Heart left ventricle (tissue), 16 donors: ENCODE measurements at regions not wholly inside any gene's neighbourhood (a gene's known extent, or its start where the extent isn't known, plus 50 kb on each side); places are given as distances from the start of the nearest gene placed in this dataset.
"Not testable (repeated sequence)": the region's sequence is repeated elsewhere in the genome, so short reads cannot be mapped to it uniquely, and the experiment has no call there.

Source experiments
- ATAC-seq, 4 donors: fragments of 200-7000 bp; cut with Tn5 transposase; one replicate each; pipeline ENCODE4 v1.9.1; 2020 to 2022; ENCODE audit warnings: moderate library complexity in 4 of 4, mild to moderate bottlenecking in 3 of 4, moderate number of reproducible peaks in 1 of 4
- DNase-seq, 5 donors: peaks; one replicate each; pipeline ENCODE4 v3.0.0-alpha.2; 2020
- H3K27ac ChIP-seq, 12 donors: fragments of 200-600 bp; sonication (generic) in 4 of 12; one replicate each; pipeline versions ENCODE4 v1.5.0 to v1.8.0; 2016 to 2022; ENCODE audit warnings: mild to moderate bottlenecking in 2 of 12
- H3K27me3 ChIP-seq, 9 donors: fragments of 200-600 bp; sonication (generic) in 2 of 9; one replicate each; pipeline versions ENCODE4 v1.5.1 to v1.8.0; 2016 to 2022; ENCODE audit warnings: mild to moderate bottlenecking in 3 of 9
- H3K36me3 ChIP-seq, 9 donors: fragments of 200-600 bp; sonication (generic) in 2 of 9; one replicate each; pipeline versions ENCODE4 v1.5.0 to v1.8.0; 2018 to 2022; ENCODE audit warnings: mild to moderate bottlenecking in 2 of 9
- H3K4me1 ChIP-seq, 12 donors: fragments of 200-600 bp; sonication (generic) in 4 of 12; one replicate each; pipeline versions ENCODE4 v1.5.0 to v1.8.0; 2016 to 2022; ENCODE audit warnings: mild to moderate bottlenecking in 3 of 12
- H3K4me3 ChIP-seq, 12 donors: fragments of 200-600 bp; sonication (generic) in 4 of 12; one replicate each; pipeline versions ENCODE4 v1.5.0 to v1.8.0; 2017 to 2022; ENCODE audit warnings: mild to moderate bottlenecking in 9 of 12, moderate library complexity in 4 of 12
- H3K9me3 ChIP-seq, 12 donors: fragments of 200-600 bp; sonication (generic) in 4 of 12; one replicate each; pipeline versions ENCODE4 v1.5.0 to v1.8.0; 2016 to 2022; ENCODE audit warnings: mild to moderate bottlenecking in 1 of 12
- POLR2A ChIP-seq, 2 donors: fragments of 450-650 bp; IDR thresholded peaks; one replicate each; pipeline ENCODE4 v1.6.1; 2017; ENCODE audit warnings: antibody characterized with exemption in 2 of 2, mild to moderate bottlenecking in 2 of 2, moderate library complexity in 2 of 2
- WGBS, 4 donors: extraction: QIAGEN DNeasy Blood & Tissue Kit in 2 of 4; methylation state at CpG; one replicate each; pipeline versions ENCODE4 v1.1.5 to v1.1.7; 2013 to 2018; 5-methylcytosine and 5-hydroxymethylcytosine counted together
- intact Hi-C, 10 donors: fragments of 100-400 bp; cut with DNase I; formaldehyde crosslinking; loops; one replicate each; pipeline versions ENCODE4 v1.11.1 to v1.14.2; 2022
- TF ChIP-seq, protein P1 (sequence below), 12 donors: fragments of 200-600 bp; sonication (generic) in 4 of 12; IDR thresholded peaks; one replicate each; pipeline versions ENCODE4 v1.5.0 to v1.8.0; 2018 to 2022; ENCODE audit warnings: antibody characterized with exemption in 12 of 12, mild to moderate bottlenecking in 5 of 12
- donor health status: ischemic (EF 13 %, LVEDD 7.1; RV severe dilation, severe dysfunction).
- donor health status: healthy with polysubstance abuse.
- donor health status: DM: no; HTN: yes; CAD: no.
- donor health status: DM: no; HTN: no; CAD: no.
- donor health status: ischemic (EF 25% LVEDD 6.9; RV normal size, moderate dysfunction).
- donor health status: ischemic (EF 25% LVEDD 5.7; RV mildly dilated, moderate dysfunction).
- donor health status: healthy.
- donor health status: DM: yes; HTN: yes; CAD: no.
- donor health status: ischemic (EF 35%, LVEDD 5.7; RV mildly dilated, moderate dysfunction).
- donor health status: nonischemic (EF 11% LVEDD 7.7; RV severe dilation, severe dysfunction).
- donor health status: DM: yes; HTN: yes; CAD: no.
- donor health status: PGD.
- donor health status: ischemic (EF 29% LVEDD 5.4; RV normal size, mild dysfunction).
- donor health status: nonischemic (EF 23%, LVEDD 6.1; RV moderate dilation, normal function).

DNA sequence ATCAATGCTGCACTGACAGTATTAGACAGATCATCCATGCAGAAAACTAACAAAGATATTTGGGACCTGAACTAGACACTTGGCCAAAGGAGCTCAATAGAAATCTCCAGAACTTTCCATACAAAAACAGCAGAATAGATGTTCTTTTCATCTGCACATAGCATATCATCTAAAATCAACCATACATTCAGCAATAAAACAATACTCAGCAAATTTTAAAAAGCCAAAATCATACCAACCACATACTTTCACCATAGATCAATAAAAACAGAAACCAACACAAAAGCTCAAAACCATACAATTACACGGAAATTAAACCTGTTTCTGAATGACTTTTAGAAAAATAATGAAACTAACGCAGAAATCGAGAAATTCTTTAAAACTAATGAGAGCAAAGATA, 592.6 kb downstream of the SLITRK5 start:
- H3K27me3 ChIP-seq: no peaks in the 10 kb centered on the region
- no peak for ATAC-seq
- H3K36me3 ChIP-seq: no peaks in the 10 kb centered on the region
- no peak overlapping the region for H3K4me3 ChIP-seq
- no peak overlapping the region for H3K27ac ChIP-seq
- TF ChIP-seq POLR2A (IDR thresholded peaks at IDR 0.05): no peak
- TF ChIP-seq, protein P1, sequence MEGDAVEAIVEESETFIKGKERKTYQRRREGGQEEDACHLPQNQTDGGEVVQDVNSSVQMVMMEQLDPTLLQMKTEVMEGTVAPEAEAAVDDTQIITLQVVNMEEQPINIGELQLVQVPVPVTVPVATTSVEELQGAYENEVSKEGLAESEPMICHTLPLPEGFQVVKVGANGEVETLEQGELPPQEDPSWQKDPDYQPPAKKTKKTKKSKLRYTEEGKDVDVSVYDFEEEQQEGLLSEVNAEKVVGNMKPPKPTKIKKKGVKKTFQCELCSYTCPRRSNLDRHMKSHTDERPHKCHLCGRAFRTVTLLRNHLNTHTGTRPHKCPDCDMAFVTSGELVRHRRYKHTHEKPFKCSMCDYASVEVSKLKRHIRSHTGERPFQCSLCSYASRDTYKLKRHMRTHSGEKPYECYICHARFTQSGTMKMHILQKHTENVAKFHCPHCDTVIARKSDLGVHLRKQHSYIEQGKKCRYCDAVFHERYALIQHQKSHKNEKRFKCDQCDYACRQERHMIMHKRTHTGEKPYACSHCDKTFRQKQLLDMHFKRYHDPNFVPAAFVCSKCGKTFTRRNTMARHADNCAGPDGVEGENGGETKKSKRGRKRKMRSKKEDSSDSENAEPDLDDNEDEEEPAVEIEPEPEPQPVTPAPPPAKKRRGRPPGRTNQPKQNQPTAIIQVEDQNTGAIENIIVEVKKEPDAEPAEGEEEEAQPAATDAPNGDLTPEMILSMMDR (IDR thresholded peaks at IDR 0.05): no peak
- no peak for DNase-seq
- no peaks in the 10 kb centered on the region for H3K9me3 ChIP-seq
- 86 to 90% (median 88%) methylated on average over 3 of the region's 3 CpGs for WGBS, 4 donors
- intact Hi-C loops: no loop called here
- no peaks in the 10 kb centered on the region for H3K4me1 ChIP-seq

DNA sequence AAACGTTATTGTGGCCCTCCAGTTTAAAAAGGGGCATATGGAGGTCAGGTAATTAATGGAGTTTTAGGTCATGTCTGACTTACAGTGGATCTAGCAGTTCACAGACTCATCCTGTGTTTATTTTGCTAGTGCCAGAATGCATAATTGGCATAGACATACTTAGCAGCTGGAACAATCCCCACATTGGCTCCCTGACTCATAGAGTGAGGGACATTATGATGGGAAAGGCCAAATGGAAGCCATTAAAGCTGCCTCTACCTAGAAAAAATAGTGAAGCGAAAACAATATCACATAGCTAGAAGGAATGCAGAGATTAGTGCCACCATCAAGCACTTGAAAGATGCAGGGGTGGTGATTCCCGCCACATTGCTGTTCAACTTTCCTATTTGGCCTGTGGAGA, 610.7 kb downstream of the SLITRK5 start:
- Histone ChIP-seq H3K4me3 (no peak overlapping the region), H3K9me3 (peaks cover 0 to 10% (median 0%) of the 10 kb centered on the region in 12 donors), H3K4me1 (no peaks in the 10 kb centered on the region), H3K36me3 (no peaks in the 10 kb centered on the region), H3K27me3 (no peaks in the 10 kb centered on the region), H3K27ac (no peak overlapping the region)
- 62 to 77% (median 68%) methylated on average over 3 of the region's 3 CpGs for WGBS, 4 donors
- DNase-seq (no peak), ATAC-seq (no peak)
- intact Hi-C loops: no loop called here
- TF ChIP-seq, protein P1 (IDR thresholded peaks at IDR 0.05): no peak

DNA sequence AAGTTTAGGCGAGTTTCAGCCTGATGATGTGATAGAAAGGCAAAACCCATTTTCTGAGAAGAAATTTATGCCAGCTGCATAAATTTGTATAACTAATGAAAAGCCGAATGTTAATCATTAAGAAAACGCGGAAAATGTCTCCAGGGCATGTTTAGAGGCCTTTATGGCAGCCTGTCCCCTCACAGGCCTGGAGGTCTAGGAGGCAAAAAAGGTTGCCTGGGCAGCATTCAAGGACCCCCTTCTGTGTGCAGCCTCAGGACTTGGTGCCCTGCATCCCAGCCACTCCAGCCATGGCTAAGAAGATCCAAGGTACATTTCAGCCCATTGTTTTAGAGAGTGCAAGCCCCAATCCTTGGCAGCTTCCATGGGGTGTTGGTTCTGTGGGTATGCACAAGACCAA, 614.2 kb downstream of the SLITRK5 start:
- H3K27me3 ChIP-seq: no peaks in the 10 kb centered on the region

DNA sequence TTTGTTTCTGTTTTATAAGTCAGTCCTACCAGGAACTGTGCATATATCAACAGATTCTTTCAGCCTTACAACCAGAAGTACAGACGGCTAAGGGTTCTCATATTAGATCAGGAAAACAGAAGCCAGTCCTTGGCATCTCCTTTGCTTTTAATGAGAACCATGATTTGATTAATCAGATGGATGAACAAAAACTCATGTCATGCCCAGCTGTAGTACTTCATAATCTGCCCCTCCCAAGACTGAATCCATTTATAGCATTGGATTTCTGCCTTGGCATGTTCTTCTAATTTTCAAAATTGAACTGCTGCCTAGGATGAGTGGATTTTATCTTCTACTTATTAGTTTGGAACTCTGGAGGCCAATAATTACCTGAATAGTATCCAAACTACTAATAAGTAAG, 617.2 kb downstream of the SLITRK5 start:
- peaks cover 0 to 3% (median 0%) of the 10 kb centered on the region in 12 donors for H3K9me3 ChIP-seq
- H3K27ac ChIP-seq: no peak overlapping the region
- DNase-seq: no peak
- ATAC-seq: no peak
- TF ChIP-seq, protein P1 (IDR thresholded peaks at IDR 0.05): no peak
- TF ChIP-seq POLR2A (IDR thresholded peaks at IDR 0.05): no peak
- no peak overlapping the region for H3K4me3 ChIP-seq
- intact Hi-C loops: no loop called here
- 49 to 68% (median 58%) methylated on average over 1 of the region's 1 CpG for WGBS, 4 donors
- H3K27me3 ChIP-seq: no peaks in the 10 kb centered on the region
- H3K4me1 ChIP-seq: no peaks in the 10 kb centered on the region
- no peaks in the 10 kb centered on the region for H3K36me3 ChIP-seq

More for the DNA sequence above, 614.2 kb downstream of the SLITRK5 start:
- intact Hi-C loops: no loop called here
- Histone ChIP-seq H3K36me3 (no peaks in the 10 kb centered on the region), H3K27ac (no peak overlapping the region), H3K9me3 (peaks cover 0 to 10% (median 0%) of the 10 kb centered on the region in 12 donors), H3K4me3 (no peak overlapping the region), H3K4me1 (no peaks in the 10 kb centered on the region)
- no peak for TF ChIP-seq POLR2A (IDR thresholded peaks at IDR 0.05)
- TF ChIP-seq, protein P1 (IDR thresholded peaks at IDR 0.05): no peak
- no peak for DNase-seq
- no peak for ATAC-seq
- whole genome bisulfite sequencing, 4 donors: 78 to 87% (median 83%) methylated on average over 4 of the region's 4 CpGs

DNA sequence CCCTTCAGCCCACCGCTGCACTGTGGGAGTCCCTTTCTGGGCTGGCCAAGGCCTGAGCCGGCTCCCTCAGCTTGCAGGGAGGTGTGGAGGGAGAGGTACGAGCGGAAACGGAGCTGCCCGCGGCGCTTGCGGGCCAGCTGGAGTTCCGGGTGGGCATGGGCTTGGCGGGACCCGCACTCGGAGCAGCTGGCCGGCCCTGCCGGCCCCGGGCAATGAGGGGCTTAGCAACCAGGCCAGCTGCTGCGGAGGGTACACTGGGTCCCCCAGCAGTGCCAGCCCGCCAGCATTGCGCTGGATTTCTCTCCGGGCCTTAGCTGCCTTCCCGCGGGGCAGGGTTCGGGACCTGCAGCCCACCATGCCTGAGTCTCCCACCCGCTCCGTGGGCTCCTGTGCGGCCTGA, 620.6 kb downstream of the SLITRK5 start:
- DNase-seq: peak in 1 of 5 donors; percentile 58
- H3K27me3 ChIP-seq, H3K4me3 ChIP-seq, ATAC-seq, H3K9me3 ChIP-seq, H3K27ac ChIP-seq, H3K36me3 ChIP-seq, intact Hi-C loops, H3K4me1 ChIP-seq: not testable (repeated sequence)
- 83 to 96% (median 94%) methylated on average over 5 to 26 of the region's 26 CpGs for WGBS, 4 donors
